CD14-positive monocyte (primary cell): ENCODE measurements at regions not wholly inside any gene's neighbourhood (a gene's known extent, or its start where the extent isn't known, plus 50 kb on each side); places are given as distances from the start of the nearest gene placed in this dataset.
"Not testable (repeated sequence)": the region's sequence is repeated elsewhere in the genome, so short reads cannot be mapped to it uniquely, and the experiment has no call there.

Experiments
- DNase-seq, 3 donors: peaks; one replicate each; pipeline ENCODE4 v3.0.0-alpha.2; 2011 to 2022
- H2AFZ ChIP-seq: 2 replicates; pipeline ENCODE4 v1.6.0; 2012; ENCODE audit warnings: mild to moderate bottlenecking, low read depth, low read length, inconsistent platforms; ENCODE audit not compliant: insufficient read depth, poor library complexity, severe bottlenecking
- H3K27ac ChIP-seq, 2 donors: 1 replicate in 1 of 2; 2 replicates in 1 of 2; pipeline ENCODE4 v1.5.1; 2012 to 2013; ENCODE audit warnings: low read length in 2 of 2, control low read depth in 1 of 2, inconsistent platforms in 1 of 2, low read depth in 1 of 2, mild to moderate bottlenecking in 1 of 2
- H3K27me3 ChIP-seq, 2 donors: one replicate each; pipeline versions ENCODE4 v1.6.0 to v1.6.1; 2011 to 2013; ENCODE audit warnings: low read length in 2 of 2; ENCODE audit not compliant: control insufficient read depth in 2 of 2, insufficient read depth in 2 of 2
- H3K36me3 ChIP-seq, 2 donors: replicated peaks in 1 of 2; 1 replicate in 1 of 2; 2 replicates in 1 of 2; pipeline versions ENCODE4 v1.5.1 to v1.6.1; 2012 to 2013; ENCODE audit warnings: low read length in 2 of 2, control low read depth in 1 of 2, inconsistent platforms in 1 of 2, mild to moderate bottlenecking in 1 of 2; ENCODE audit not compliant: insufficient read depth in 2 of 2, control insufficient read depth in 1 of 2
- H3K4me1 ChIP-seq, 2 donors: 1 replicate in 1 of 2; 2 replicates in 1 of 2; pipeline versions ENCODE4 v1.5.1 to v1.6.1; 2012 to 2013; ENCODE audit warnings: low read length in 2 of 2, control low read depth in 1 of 2, inconsistent platforms in 1 of 2, mild to moderate bottlenecking in 1 of 2, moderate library complexity in 1 of 2; ENCODE audit not compliant: insufficient read depth in 2 of 2, control insufficient read depth in 1 of 2
- H3K4me2 ChIP-seq: replicated peaks from 2 replicates; pipeline ENCODE3; 2012; ENCODE audit warnings: low read length, moderate library complexity, mild to moderate bottlenecking; ENCODE audit not compliant: poor library complexity, severe bottlenecking; ENCODE audit errors: extremely low read depth
- H3K4me3 ChIP-seq, 3 experiments: fragments of 200-600 bp in 1 of 3; sonication (generic) in 1 of 3; replicated peaks in 1 of 3; 1 replicate in 2 of 3; 2 replicates in 1 of 3; pipeline ENCODE4 v1.5.1; 2011 to 2013; ENCODE audit warnings: low read length in 3 of 3, mild to moderate bottlenecking in 3 of 3, control low read depth in 2 of 3, low read depth in 2 of 3, inconsistent platforms in 1 of 3, moderate library complexity in 1 of 3
- H3K79me2 ChIP-seq: 2 replicates; pipeline ENCODE4 v1.6.0; 2012; ENCODE audit warnings: mild to moderate bottlenecking, control low read depth, inconsistent platforms, low read length, moderate library complexity; ENCODE audit not compliant: insufficient read depth
- H3K9ac ChIP-seq: 2 replicates; pipeline ENCODE4 v1.6.0; 2017; ENCODE audit warnings: low read length, mild to moderate bottlenecking; ENCODE audit not compliant: insufficient read depth, poor library complexity, severe bottlenecking
- H3K9me3 ChIP-seq, 2 donors: replicated peaks in 1 of 2; 1 replicate in 1 of 2; 2 replicates in 1 of 2; pipeline versions ENCODE4 v1.5.1 to v1.6.1; 2012 to 2013; ENCODE audit warnings: low read length in 2 of 2, control low read depth in 1 of 2; ENCODE audit not compliant: control insufficient read depth in 1 of 2, insufficient read depth in 1 of 2
- H4K20me1 ChIP-seq: 2 replicates; pipeline ENCODE4 v1.6.0; 2012; ENCODE audit warnings: mild to moderate bottlenecking, low read length, control low read depth, moderate library complexity; ENCODE audit not compliant: insufficient read depth
- H3K27ac Mint-ChIP-seq, 7 donors: one replicate each; pipeline ENCODE4 v1.8.0; 2020; ENCODE audit warnings: mild to moderate bottlenecking in 7 of 7, mixed read lengths in 7 of 7, moderate library complexity in 6 of 7, inconsistent platforms in 2 of 7
- H3K27me3 Mint-ChIP-seq, 3 donors: one replicate each; pipeline ENCODE4 v1.8.0; 2021 to 2022; ENCODE audit warnings: low read depth in 3 of 3, mild to moderate bottlenecking in 3 of 3, mixed read lengths in 3 of 3, moderate library complexity in 3 of 3, inconsistent platforms in 1 of 3
- H3K36me3 Mint-ChIP-seq, 2 donors: one replicate each; pipeline ENCODE4 v1.8.0; 2020; ENCODE audit warnings: mixed read lengths in 2 of 2, inconsistent platforms in 1 of 2, mild to moderate bottlenecking in 1 of 2
- H3K4me1 Mint-ChIP-seq: one replicate; pipeline ENCODE4 v1.8.0; 2020; ENCODE audit warnings: mild to moderate bottlenecking, mixed read lengths
- H3K4me3 Mint-ChIP-seq, 2 donors: one replicate each; pipeline ENCODE4 v1.8.0; 2020; ENCODE audit warnings: mild to moderate bottlenecking in 2 of 2, mixed read lengths in 2 of 2, moderate library complexity in 1 of 2
- H3K9me3 Mint-ChIP-seq, 7 donors: one replicate each; pipeline ENCODE4 v1.8.0; 2020 to 2022; ENCODE audit warnings: mixed read lengths in 7 of 7, mild to moderate bottlenecking in 6 of 7, moderate library complexity in 6 of 7, inconsistent platforms in 2 of 7
- CTCF ChIP-seq: fragments of 200-600 bp; IDR thresholded peaks from one replicate; pipeline ENCODE4 v1.8.0; 2022; ENCODE audit warnings: antibody characterized with exemption, mild to moderate bottlenecking
- WGBS: methylation state at CpG from one replicate; pipeline ENCODE4 v1.1.5; 2013; ENCODE audit warnings: missing lambda C conversion rate; ENCODE audit not compliant: insufficient coverage; 5-methylcytosine and 5-hydroxymethylcytosine counted together
- intact Hi-C, 2 donors: fragments of 100-400 bp; cut with micrococcal nuclease; formaldehyde crosslinking; loops; one replicate each; pipeline versions ENCODE4 v1.15.0 to v1.15.1; 2023

- H3K4me2 ChIP-seq: no peak overlapping the region
- DNase-seq: no peak
- Mint-ChIP-seq H3K27ac (no peak overlapping the region), H3K9me3 (peaks cover 0 to 1% (median 0%) of the 10 kb centered on the region in 7 donors), H3K27me3 (peaks cover 0 to 7% (median 1%) of the 10 kb centered on the region in 3 donors), H3K36me3 (no peaks in the 10 kb centered on the region), H3K4me3 (no peak overlapping the region), H3K4me1 (no peaks in the 10 kb centered on the region)
- no peaks in the 10 kb centered on the region for H3K4me1 ChIP-seq
- no peaks in the 10 kb centered on the region for H3K9me3 ChIP-seq
- no peaks in the 10 kb centered on the region for H3K36me3 ChIP-seq
- no peak overlapping the region for H3K4me3 ChIP-seq
- no peaks in the 10 kb centered on the region for H4K20me1 ChIP-seq
- no peaks in the 10 kb centered on the region for H3K79me2 ChIP-seq
- no peak overlapping the region for H3K27ac ChIP-seq
- no peak overlapping the region for H2AFZ ChIP-seq
- intact Hi-C loops: no loop called here
- H3K27me3 ChIP-seq: no peaks in the 10 kb centered on the region
- no CpG with 5 or more reads among the region's 5 CpGs for WGBS
- no peak for TF ChIP-seq CTCF
- no peak overlapping the region for H3K9ac ChIP-seq
Observed at GRCh38 chr7:25050223-25050622, 70.2 kb upstream of the OSBPL3 start.

- no peak overlapping the region for H3K27ac Mint-ChIP-seq
- TF ChIP-seq CTCF: no peak
- no peaks in the 10 kb centered on the region for H3K9me3 ChIP-seq
- H3K27ac ChIP-seq: no peak overlapping the region
- no peaks in the 10 kb centered on the region for H3K4me1 Mint-ChIP-seq
- H3K4me1 ChIP-seq: no peaks in the 10 kb centered on the region
- no peak overlapping the region for H3K4me3 Mint-ChIP-seq
- no peak overlapping the region for H3K9ac ChIP-seq
- H3K4me2 ChIP-seq: no peak overlapping the region
- no peaks in the 10 kb centered on the region for H3K79me2 ChIP-seq
- no peaks in the 10 kb centered on the region for H3K36me3 Mint-ChIP-seq
- no peak overlapping the region for H2AFZ ChIP-seq
- 89% methylated on average over 1 of the region's 1 CpG for WGBS
- no peaks in the 10 kb centered on the region for H4K20me1 ChIP-seq
- no peak for DNase-seq
- intact Hi-C loops: no loop called here
- no peaks in the 10 kb centered on the region for H3K36me3 ChIP-seq
- H3K4me3 ChIP-seq: no peak overlapping the region
- no peaks in the 10 kb centered on the region for H3K27me3 ChIP-seq
- peaks cover 0 to 1% (median 0%) of the 10 kb centered on the region in 7 donors for H3K9me3 Mint-ChIP-seq
- peaks cover 0 to 3% (median 1%) of the 10 kb centered on the region in 3 donors for H3K27me3 Mint-ChIP-seq
Observed at GRCh38 chr7:25048444-25048834, 68.5 kb upstream of the OSBPL3 start.

GRCh38 chr7:25047571-25048443 is 67.8 kb upstream of the OSBPL3 start:
- H4K20me1 ChIP-seq, intact Hi-C loops, DNase-seq, H3K4me2 ChIP-seq, H2AFZ ChIP-seq, H3K79me2 ChIP-seq, H3K9ac ChIP-seq, H3K27ac ChIP-seq, H3K9me3 Mint-ChIP-seq, H3K27me3 Mint-ChIP-seq, H3K4me1 Mint-ChIP-seq, H3K27me3 ChIP-seq, H3K27ac Mint-ChIP-seq, H3K4me3 ChIP-seq, H3K4me1 ChIP-seq, H3K36me3 ChIP-seq, H3K9me3 ChIP-seq, H3K36me3 Mint-ChIP-seq: not testable (repeated sequence)
- H3K4me3 Mint-ChIP-seq: peak overlapping the region in 1 of 2 donors; percentile 31
- WGBS: 100% methylated on average over 1 of the region's 27 CpGs
